Stimulated activated CD4-positive, alpha-beta T cell treated with anti-CD3 and anti-CD28 coated beads, Interleukin-15, amount 100 ng/mL, for 24 hours (primary cell): ENCODE measurements at regions not wholly inside any gene's neighbourhood (a gene's known extent, or its start where the extent isn't known, plus 50 kb on each side); places are given as distances from the start of the nearest gene placed in this dataset.
"Not testable (repeated sequence)": the region's sequence is repeated elsewhere in the genome, so short reads cannot be mapped to it uniquely, and the experiment has no call there.

Experiments
- DNase-seq: peaks from one replicate; pipeline ENCODE4 v3.0.0-alpha.2; 2020

- no peak for DNase-seq
These were observed 867.4 kb downstream of the TMEM121 start for GRCh38 chr14:106393742-106394141.

- DNase-seq = peak; percentile 19
These were observed 869.2 kb downstream of the TMEM121 start for GRCh38 chr14:106395456-106396050.

GRCh38 chr14:106396999-106397398 is 870.6 kb downstream of the TMEM121 start:
- no peak for DNase-seq

- DNase-seq = peak; percentile 25
These were observed 872.5 kb downstream of the TMEM121 start for GRCh38 chr14:106398931-106399331.

GRCh38 chr14:106401316-106401715 is 874.9 kb downstream of the TMEM121 start:
- not testable (repeated sequence) for DNase-seq

- peak; percentile 60 for DNase-seq
These were observed 883.8 kb downstream of the TMEM121 start for GRCh38 chr14:106410229-106410628.

- DNase-seq = no peak
These were observed 888.1 kb downstream of the TMEM121 start for GRCh38 chr14:106414464-106414863.

- peak; percentile 100 for DNase-seq
These were observed 891.1 kb downstream of the TMEM121 start for GRCh38 chr14:106417224-106418049.

GRCh38 chr14:106419376-106419965 is 893.1 kb downstream of the TMEM121 start:
- DNase-seq = no peak

- DNase-seq = peak; percentile 79
These were observed 895.1 kb downstream of the TMEM121 start for GRCh38 chr14:106421431-106422033.

GRCh38 chr14:106422066-106422465 is 895.7 kb downstream of the TMEM121 start:
- no peak for DNase-seq

- DNase-seq = not testable (repeated sequence)
These were observed 898.8 kb downstream of the TMEM121 start for GRCh38 chr14:106425150-106425549.

- DNase-seq = peak; percentile 85
These were observed 910.0 kb downstream of the TMEM121 start for GRCh38 chr14:106436310-106436905.

- DNase-seq = peak; percentile 68
These were observed 916.5 kb downstream of the TMEM121 start for GRCh38 chr14:106442857-106443256.

GRCh38 chr14:106455026-106455425 is 928.6 kb downstream of the TMEM121 start:
- DNase-seq = no peak

- peak; percentile 83 for DNase-seq
These were observed 933.8 kb downstream of the TMEM121 start for GRCh38 chr14:106459971-106460730.

- no peak for DNase-seq
These were observed 934.5 kb downstream of the TMEM121 start for GRCh38 chr14:106460916-106461315.

- not testable (repeated sequence) for DNase-seq
These were observed 940.1 kb downstream of the TMEM121 start for GRCh38 chr14:106466483-106466882.

GRCh38 chr14:106468869-106469268 is 942.5 kb downstream of the TMEM121 start:
- peak; percentile 15 for DNase-seq

GRCh38 chr14:106470028-106470427 is 943.6 kb downstream of the TMEM121 start:
- not testable (repeated sequence) for DNase-seq

GRCh38 chr14:106474261-106475028 is 948.1 kb downstream of the TMEM121 start:
- DNase-seq = peak; percentile 28
